Retinal pigment epithelial cell (primary cell): ENCODE measurements at regions not wholly inside any gene's neighbourhood (a gene's known extent, or its start where the extent isn't known, plus 50 kb on each side); places are given as distances from the start of the nearest gene placed in this dataset.

ENCODE experiments used
- DNase-seq: peaks from one replicate; pipeline ENCODE4 v3.0.0-alpha.2; 2010; ENCODE audit warnings: low read depth
- H3K4me3 ChIP-seq: 2 replicates; pipeline ENCODE4 v1.5.1; 2011; ENCODE audit warnings: mild to moderate bottlenecking, low read length, control low read depth, moderate library complexity
- CTCF ChIP-seq: conservative IDR thresholded peaks from 2 replicates; pipeline ENCODE4 v1.5.1; 2011; ENCODE audit warnings: low read depth, low read length, control low read depth, inconsistent platforms

- no peak for TF ChIP-seq CTCF
Observed at GRCh38 chr5:9790276-9790675, 160.1 kb upstream of the TAS2R1 start.

DNA sequence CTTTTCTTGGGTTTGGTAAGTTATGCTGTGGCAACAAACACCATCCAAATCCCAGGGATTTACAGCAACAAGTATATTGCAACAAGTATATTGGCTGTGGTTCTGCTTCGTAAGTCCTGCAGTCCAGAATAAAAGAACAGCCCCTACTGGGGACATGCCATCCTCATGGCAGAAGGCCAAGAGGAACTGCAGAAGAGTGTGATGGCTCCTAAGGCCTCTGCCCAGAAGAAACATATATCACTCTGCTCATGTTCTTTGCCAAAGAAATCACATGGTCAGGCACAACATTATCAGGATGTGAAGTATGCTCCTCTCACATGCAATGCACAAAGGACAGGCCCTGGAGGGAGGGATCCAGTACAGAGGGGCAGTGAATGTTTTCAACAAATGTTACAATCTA lies 159.6 kb upstream of the TAS2R1 start:
- no peak overlapping the region for H3K4me3 ChIP-seq
- TF ChIP-seq CTCF, result no peak
- no peak for DNase-seq

More at GRCh38 chr5:9790276-9790675, 160.1 kb upstream of the TAS2R1 start:
- H3K4me3 ChIP-seq, result no peak overlapping the region
- DNase-seq, result no peak

GRCh38 chr5:9787861-9788600 lies 157.9 kb upstream of the TAS2R1 start:
- no peak overlapping the region for H3K4me3 ChIP-seq
- TF ChIP-seq CTCF, result no peak
- no peak for DNase-seq

DNA sequence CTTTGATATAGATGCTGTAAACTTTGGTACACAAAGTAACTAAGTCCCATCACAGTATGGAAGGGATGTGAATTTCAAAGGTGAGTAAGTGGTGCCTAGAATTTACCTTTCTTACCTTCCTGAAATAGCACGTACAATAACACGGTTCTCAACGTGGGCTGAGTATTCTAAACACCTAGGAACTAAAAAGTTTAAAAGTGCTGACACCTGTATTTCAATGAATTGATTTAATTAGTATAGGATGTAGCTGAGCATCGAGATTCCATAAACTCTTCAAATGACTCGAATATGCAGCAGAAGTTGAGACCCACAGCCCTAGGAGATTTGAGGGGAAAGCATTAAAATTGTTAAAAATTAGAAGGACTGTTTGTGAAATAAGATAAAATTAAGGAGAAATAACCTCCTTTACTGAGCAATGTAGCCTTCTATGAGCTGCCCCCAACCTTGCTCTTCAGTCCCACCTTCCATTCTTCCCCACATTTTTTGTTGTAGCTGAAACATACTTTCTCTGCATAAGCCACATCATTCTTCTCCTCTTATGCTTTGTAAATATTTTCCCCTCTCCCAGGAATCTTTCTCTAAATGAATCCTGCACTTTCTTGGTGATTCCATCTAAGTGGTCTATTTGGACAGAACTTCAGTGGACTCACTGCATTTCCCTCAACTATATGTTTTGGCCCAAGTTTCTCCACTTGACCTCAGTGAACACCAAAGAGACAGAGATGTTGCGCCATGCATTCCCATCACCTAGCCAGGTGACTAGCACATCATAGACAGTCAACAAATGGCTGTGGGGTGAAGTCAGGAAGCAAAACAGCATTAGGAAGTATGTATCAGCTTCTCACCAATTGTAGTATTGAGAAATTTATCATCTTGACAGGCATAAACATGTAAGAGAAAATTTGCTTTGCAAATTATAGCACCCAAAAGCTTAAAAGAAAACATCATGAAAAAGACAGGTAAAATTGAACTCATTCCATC lies 156.5 kb upstream of the TAS2R1 start:
- H3K4me3 ChIP-seq, result no peak overlapping the region
- DNase-seq, result no peak
- TF ChIP-seq CTCF, result no peak

- no peak overlapping the region for H3K4me3 ChIP-seq
Observed at GRCh38 chr5:9785751-9786150, 155.6 kb upstream of the TAS2R1 start.

DNA sequence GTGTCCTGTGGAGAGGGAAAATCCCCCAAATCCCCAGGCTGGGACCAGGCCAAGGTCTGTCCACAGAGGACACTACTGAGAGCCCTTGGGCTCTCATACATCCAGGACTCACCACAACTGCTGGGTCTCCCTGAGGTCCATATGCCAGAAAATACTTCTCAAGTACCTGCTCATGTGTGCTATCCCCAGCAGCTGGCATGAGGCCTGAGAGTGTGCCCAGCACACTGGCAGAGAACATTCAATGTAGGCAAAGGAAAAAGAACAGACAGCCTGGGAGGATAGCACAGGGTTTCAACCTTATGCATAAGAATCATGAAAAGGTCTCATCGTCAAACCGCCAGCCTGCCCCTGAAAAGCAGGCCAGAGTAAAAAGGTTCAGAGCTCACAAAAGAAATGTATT lies 154.1 kb upstream of the TAS2R1 start:
- TF ChIP-seq CTCF, result no peak
- no peak for DNase-seq
- no peak overlapping the region for H3K4me3 ChIP-seq

More at GRCh38 chr5:9785751-9786150, 155.6 kb upstream of the TAS2R1 start:
- TF ChIP-seq CTCF, result no peak
- no peak for DNase-seq
